Cardiac fibroblast (primary cell): ENCODE measurements at regions not wholly inside any gene's neighbourhood (a gene's known extent, or its start where the extent isn't known, plus 50 kb on each side); places are given as distances from the start of the nearest gene placed in this dataset.

Source experiments
- DNase-seq, 2 donors: peaks; one replicate each; pipeline versions ENCODE4 v3.0.0 to v3.0.0-alpha.2; 2010; ENCODE audit warnings: low read depth in 2 of 2
- H3K4me3 ChIP-seq, 2 donors: replicated peaks in 1 of 2; 1 replicate in 1 of 2; 2 replicates in 1 of 2; pipeline ENCODE4 v1.5.1; 2011; ENCODE audit warnings: low read depth in 2 of 2, low read length in 2 of 2, mild to moderate bottlenecking in 2 of 2, moderate library complexity in 1 of 2
- TF ChIP-seq, protein P1 (sequence below): IDR thresholded peaks from one replicate; pipeline ENCODE4 v1.5.1; 2011; ENCODE audit warnings: low read depth, mild to moderate bottlenecking, low read length, inconsistent platforms

DNA sequence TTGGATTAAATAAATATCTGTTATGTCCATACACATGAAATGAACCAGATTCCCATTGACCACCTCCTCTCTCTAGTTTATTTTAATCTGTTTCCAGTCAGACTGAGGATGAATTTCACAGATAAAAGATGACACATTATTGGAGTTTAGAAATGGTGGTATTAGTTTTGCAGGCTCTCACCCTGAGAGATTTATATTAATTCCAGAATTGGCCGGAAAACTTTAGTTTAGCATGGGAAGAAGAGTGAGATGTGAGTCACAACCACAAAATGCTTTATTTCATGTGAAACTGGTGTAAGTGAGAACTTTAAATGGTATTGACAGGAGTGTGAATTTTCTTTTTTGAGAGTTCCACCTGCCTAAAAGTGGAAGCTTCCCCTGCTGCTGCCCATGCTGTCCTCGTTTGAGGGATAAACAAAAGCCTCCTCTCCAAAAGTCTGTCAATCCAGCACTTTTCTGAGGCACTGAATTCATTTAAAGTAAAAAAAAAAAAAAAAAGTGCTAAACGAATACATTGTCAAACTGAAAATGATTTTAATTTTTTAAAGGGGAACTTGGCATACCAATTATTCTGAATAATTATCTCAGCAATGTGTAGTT lies 65.1 kb upstream of the EPHA3 start:
- no peak overlapping the region for H3K4me3 ChIP-seq
- TF ChIP-seq, protein P1, sequence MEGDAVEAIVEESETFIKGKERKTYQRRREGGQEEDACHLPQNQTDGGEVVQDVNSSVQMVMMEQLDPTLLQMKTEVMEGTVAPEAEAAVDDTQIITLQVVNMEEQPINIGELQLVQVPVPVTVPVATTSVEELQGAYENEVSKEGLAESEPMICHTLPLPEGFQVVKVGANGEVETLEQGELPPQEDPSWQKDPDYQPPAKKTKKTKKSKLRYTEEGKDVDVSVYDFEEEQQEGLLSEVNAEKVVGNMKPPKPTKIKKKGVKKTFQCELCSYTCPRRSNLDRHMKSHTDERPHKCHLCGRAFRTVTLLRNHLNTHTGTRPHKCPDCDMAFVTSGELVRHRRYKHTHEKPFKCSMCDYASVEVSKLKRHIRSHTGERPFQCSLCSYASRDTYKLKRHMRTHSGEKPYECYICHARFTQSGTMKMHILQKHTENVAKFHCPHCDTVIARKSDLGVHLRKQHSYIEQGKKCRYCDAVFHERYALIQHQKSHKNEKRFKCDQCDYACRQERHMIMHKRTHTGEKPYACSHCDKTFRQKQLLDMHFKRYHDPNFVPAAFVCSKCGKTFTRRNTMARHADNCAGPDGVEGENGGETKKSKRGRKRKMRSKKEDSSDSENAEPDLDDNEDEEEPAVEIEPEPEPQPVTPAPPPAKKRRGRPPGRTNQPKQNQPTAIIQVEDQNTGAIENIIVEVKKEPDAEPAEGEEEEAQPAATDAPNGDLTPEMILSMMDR = no peak
- no peak for DNase-seq

DNA sequence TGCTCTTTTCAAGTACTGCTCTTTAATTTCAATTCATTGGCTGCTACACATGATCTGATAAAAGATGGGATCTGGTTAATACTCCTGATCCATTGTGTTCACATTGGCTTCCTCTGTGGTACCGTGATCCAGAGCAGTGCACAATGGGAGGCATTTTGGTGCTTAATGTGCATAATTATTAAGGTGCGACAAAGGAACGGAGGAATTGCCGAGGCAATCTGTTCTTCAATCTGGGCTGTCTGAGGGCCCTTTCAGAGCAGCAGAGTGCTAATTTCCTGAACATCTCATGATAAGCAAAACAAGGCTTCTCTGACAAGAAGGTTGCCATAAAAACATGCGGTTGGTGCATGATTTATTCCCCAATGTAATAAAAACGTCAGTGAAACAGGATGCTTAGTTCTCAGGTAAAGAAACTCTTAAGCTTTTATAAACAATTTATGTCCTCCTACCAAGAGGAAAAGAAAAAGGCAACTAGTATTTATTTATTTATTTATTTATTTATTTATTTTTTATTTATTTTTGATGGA lies 64.0 kb upstream of the EPHA3 start:
- H3K4me3 ChIP-seq = no peak overlapping the region
- no peak for DNase-seq
- TF ChIP-seq, protein P1 = no peak

DNA sequence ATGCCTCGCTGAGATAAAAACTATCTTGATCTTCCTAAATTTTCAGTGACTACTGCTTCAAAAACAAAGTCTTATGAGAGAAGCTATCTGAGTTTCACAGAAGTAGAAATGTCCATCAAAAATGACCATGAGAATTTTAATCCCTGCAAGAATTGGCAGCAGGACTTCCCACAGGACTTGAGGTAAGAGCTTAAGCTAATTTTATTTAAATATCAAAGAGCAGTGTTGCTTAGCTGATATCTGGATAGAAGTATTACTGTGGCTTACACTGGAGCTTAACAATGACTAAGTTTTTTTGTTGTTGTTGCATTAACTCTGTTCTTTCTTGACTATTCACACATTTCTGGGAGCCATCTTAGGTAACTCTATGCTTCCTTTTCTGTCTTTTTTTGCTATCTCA lies 60.8 kb upstream of the EPHA3 start:
- TF ChIP-seq, protein P1 = no peak
- H3K4me3 ChIP-seq = no peak overlapping the region
- no peak for DNase-seq

DNA sequence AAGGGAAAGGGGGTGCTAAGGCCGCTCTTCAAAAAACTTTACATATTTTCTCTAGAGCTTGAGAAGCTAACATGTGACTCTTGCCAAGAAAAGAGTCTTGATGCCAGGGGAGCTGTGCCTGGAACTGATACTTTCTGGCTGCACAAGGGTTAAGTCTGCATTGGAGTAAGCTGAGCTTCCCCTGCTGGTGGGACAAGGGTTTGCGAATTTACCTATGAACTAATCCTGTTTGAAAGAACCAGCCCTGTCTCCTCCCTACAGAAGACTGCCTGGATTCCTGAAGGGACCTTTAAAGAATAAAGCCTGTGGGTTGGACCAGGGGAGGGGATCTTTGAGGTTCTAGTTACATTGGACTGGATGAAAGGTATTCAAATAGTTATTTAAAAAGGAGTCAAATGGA lies 58.3 kb upstream of the EPHA3 start:
- DNase-seq = peak in 1 of 2 donors; percentile 14
- TF ChIP-seq, protein P1 = peak; percentile 31
- no peak overlapping the region for H3K4me3 ChIP-seq

DNA sequence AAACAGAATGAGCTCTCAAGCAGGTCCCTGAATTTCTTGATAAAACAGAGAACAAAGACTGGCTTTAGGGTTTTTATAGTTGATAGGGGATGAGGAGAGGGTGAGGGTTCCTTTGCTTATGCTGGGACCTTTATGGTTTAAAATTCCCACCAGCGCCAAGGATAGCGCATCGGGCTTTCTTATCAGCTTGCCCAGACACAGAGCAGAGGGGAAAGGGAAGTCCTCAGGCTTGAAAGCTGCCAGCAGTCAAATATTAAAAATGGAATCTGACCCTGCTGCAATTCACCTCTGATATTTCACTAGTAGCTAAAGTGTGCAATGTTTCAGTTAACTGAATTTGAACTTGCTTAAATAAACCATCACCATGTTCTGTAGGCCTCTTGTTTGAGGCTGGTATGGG lies 55.0 kb upstream of the EPHA3 start:
- H3K4me3 ChIP-seq = no peak overlapping the region
- TF ChIP-seq, protein P1 = no peak
- DNase-seq = no peak

DNA sequence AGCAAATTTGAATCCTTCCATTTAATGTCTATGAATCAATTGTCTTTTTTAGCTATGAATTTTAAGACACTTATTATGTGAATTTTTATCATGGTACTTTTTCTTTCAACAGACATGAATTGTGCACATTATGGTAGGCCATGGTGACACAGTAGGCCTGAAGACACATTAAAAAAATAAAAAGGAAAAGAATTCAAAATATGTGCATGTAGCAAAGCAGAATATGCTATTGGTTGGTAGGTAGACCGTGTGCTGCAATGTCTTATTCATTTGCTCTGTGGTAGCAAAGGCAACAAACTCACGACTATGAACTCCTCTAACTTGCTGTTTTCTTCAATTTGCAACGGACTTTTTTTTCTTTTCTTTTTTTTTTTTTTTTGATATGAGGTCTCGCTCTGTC lies 50.0 kb upstream of the EPHA3 start:
- no peak overlapping the region for H3K4me3 ChIP-seq
- TF ChIP-seq, protein P1 = no peak
- no peak for DNase-seq
